Stromal cell of bone marrow (primary cell): ENCODE measurements at regions not wholly inside any gene's neighbourhood (a gene's known extent, or its start where the extent isn't known, plus 50 kb on each side); places are given as distances from the start of the nearest gene placed in this dataset.
"Not testable (repeated sequence)": the region's sequence is repeated elsewhere in the genome, so short reads cannot be mapped to it uniquely, and the experiment has no call there.

Experiments used
- DNase-seq: peaks from one replicate; pipeline ENCODE4 v3.0.0-alpha.2; 2012; ENCODE audit warnings: low read depth

GRCh38 chr3:145709779-145710178, 451.2 kb downstream of the PLOD2 start:
- not testable (repeated sequence) for DNase-seq

GRCh38 chr3:145716519-145716918, 444.5 kb downstream of the PLOD2 start:
- peak; percentile 7 for DNase-seq

- DNase-seq: no peak
These were observed 441.9 kb downstream of the PLOD2 start for GRCh38 chr3:145719114-145719513.

GRCh38 chr3:145721273-145721805, 439.6 kb downstream of the PLOD2 start:
- DNase-seq: no peak

- DNase-seq: no peak
These were observed 439.2 kb downstream of the PLOD2 start for GRCh38 chr3:145721815-145722214.

GRCh38 chr3:145727476-145727875, 433.5 kb downstream of the PLOD2 start:
- DNase-seq: no peak

GRCh38 chr3:145735631-145736030, 425.4 kb downstream of the PLOD2 start:
- no peak for DNase-seq

- no peak for DNase-seq
These were observed 423.0 kb downstream of the PLOD2 start for GRCh38 chr3:145737952-145738351.

- DNase-seq: no peak
These were observed 421.1 kb downstream of the PLOD2 start for GRCh38 chr3:145739926-145740325.

GRCh38 chr3:145750657-145751056, 410.3 kb downstream of the PLOD2 start:
- no peak for DNase-seq

GRCh38 chr3:145752576-145752975, 408.4 kb downstream of the PLOD2 start:
- no peak for DNase-seq

GRCh38 chr3:145754605-145755289, 406.2 kb downstream of the PLOD2 start:
- DNase-seq: no peak

- DNase-seq: no peak
These were observed 400.9 kb downstream of the PLOD2 start for GRCh38 chr3:145760036-145760435.

GRCh38 chr3:145767909-145768308, 393.1 kb downstream of the PLOD2 start:
- DNase-seq: peak; percentile 3

GRCh38 chr3:145776782-145777408, 384.1 kb downstream of the PLOD2 start:
- DNase-seq: peak; percentile 53

- no peak for DNase-seq
These were observed 380.7 kb downstream of the PLOD2 start for GRCh38 chr3:145780301-145780700.

GRCh38 chr3:145785668-145786067, 375.3 kb downstream of the PLOD2 start:
- no peak for DNase-seq

- DNase-seq: no peak
These were observed 363.0 kb downstream of the PLOD2 start for GRCh38 chr3:145798007-145798406.

- peak; percentile 8 for DNase-seq
These were observed 362.1 kb downstream of the PLOD2 start for GRCh38 chr3:145798696-145799537.

GRCh38 chr3:145801696-145802095, 359.3 kb downstream of the PLOD2 start:
- DNase-seq: no peak

- DNase-seq: peak; percentile 12
These were observed 353.0 kb downstream of the PLOD2 start for GRCh38 chr3:145807990-145808389.

- no peak for DNase-seq
These were observed 348.6 kb downstream of the PLOD2 start for GRCh38 chr3:145812391-145812790.
